GM23338 (cell line): ENCODE measurements at regions not wholly inside any gene's neighbourhood (a gene's known extent, or its start where the extent isn't known, plus 50 kb on each side); places are given as distances from the start of the nearest gene placed in this dataset.

Source experiments
- ATAC-seq: fragments of 200-7000 bp; cut with Tn5 transposase; 3 replicates; pipeline ENCODE4 v1.9.1; 2020
- DNase-seq: peaks from one replicate; pipeline ENCODE4 v3.0.0-alpha.2; 2015; ENCODE audit warnings: low spot score
- H2AFZ ChIP-seq: fragments of 200-600 bp; sonication (generic); 2 replicates; pipeline ENCODE4 v1.8.0; 2016; ENCODE audit warnings: antibody characterized with exemption, mild to moderate bottlenecking, moderate library complexity
- H3F3A ChIP-seq: fragments of 200-600 bp; sonication (generic); replicated peaks from 2 replicates; pipeline ENCODE4 v1.8.0; 2017; ENCODE audit warnings: antibody characterized with exemption, mixed run types, low read depth
- H3K27ac ChIP-seq: fragments of 200-600 bp; sonication (generic); 2 replicates; pipeline ENCODE4 v1.6.1; 2016; ENCODE audit warnings: low read depth
- H3K27me3 ChIP-seq: fragments of 200-600 bp; sonication (generic); 2 replicates; pipeline ENCODE4 v1.8.0; 2016; ENCODE audit warnings: mild to moderate bottlenecking, mixed run types, moderate library complexity; ENCODE audit not compliant: insufficient read depth
- H3K36me3 ChIP-seq: fragments of 200-600 bp; sonication (generic); 2 replicates; pipeline ENCODE4 v1.8.0; 2016; ENCODE audit warnings: mild to moderate bottlenecking; ENCODE audit not compliant: insufficient read depth
- H3K4me1 ChIP-seq: fragments of 200-600 bp; sonication (generic); 2 replicates; pipeline ENCODE4 v1.8.0; 2016; ENCODE audit warnings: mild to moderate bottlenecking, moderate library complexity; ENCODE audit not compliant: insufficient read depth
- H3K4me2 ChIP-seq: fragments of 200-600 bp; sonication (generic); 2 replicates; pipeline ENCODE4 v1.7.1; 2017; ENCODE audit warnings: mixed run types
- H3K4me3 ChIP-seq: fragments of 200-600 bp; sonication (generic); 2 replicates; pipeline ENCODE4 v1.6.1; 2016; ENCODE audit warnings: mixed run types
- H3K79me2 ChIP-seq: fragments of 200-600 bp; sonication (generic); replicated peaks from 2 replicates; pipeline ENCODE4 v1.8.0; 2017; ENCODE audit warnings: mild to moderate bottlenecking; ENCODE audit not compliant: insufficient read depth
- H3K9me2 ChIP-seq: fragments of 200-600 bp; sonication (generic); 2 replicates; pipeline ENCODE4 v1.8.0; 2017; ENCODE audit not compliant: insufficient read depth
- H4K20me1 ChIP-seq: fragments of 200-600 bp; sonication (generic); replicated peaks from 2 replicates; pipeline ENCODE4 v1.8.0; 2017; ENCODE audit warnings: mild to moderate bottlenecking; ENCODE audit not compliant: insufficient read depth
- H3K27ac Mint-ChIP-seq: 2 replicates; pipeline ENCODE4 v1.8.0; 2020; ENCODE audit warnings: inconsistent platforms, mild to moderate bottlenecking, moderate library complexity, mixed read lengths
- H3K27me3 Mint-ChIP-seq: 3 replicates; pipeline ENCODE4 v1.8.0; 2022; ENCODE audit warnings: low read depth, mild to moderate bottlenecking, moderate library complexity, mixed read lengths, inconsistent platforms; ENCODE audit not compliant: insufficient read depth, poor library complexity
- H3K36me3 Mint-ChIP-seq: 3 replicates; pipeline ENCODE4 v1.8.0; 2021; ENCODE audit warnings: low read depth, mild to moderate bottlenecking, inconsistent platforms, moderate library complexity, mixed read lengths
- H3K4me1 Mint-ChIP-seq: 3 replicates; pipeline ENCODE4 v1.8.0; 2020; ENCODE audit warnings: mild to moderate bottlenecking, inconsistent platforms, mixed read lengths
- H3K4me3 Mint-ChIP-seq: 3 replicates; pipeline ENCODE4 v1.8.0; 2021; ENCODE audit warnings: moderate library complexity, mild to moderate bottlenecking, inconsistent platforms, mixed read lengths
- H3K9me3 Mint-ChIP-seq: 3 replicates; pipeline ENCODE4 v1.8.0; 2020; ENCODE audit warnings: moderate library complexity, mild to moderate bottlenecking, inconsistent platforms, mixed read lengths
- CREB1 ChIP-seq: fragments of 250-450 bp; sonication (Bioruptor Pico); IDR thresholded peaks from 2 replicates; pipeline ENCODE4 v1.5.0; 2020; ENCODE audit warnings: low read depth, mild to moderate bottlenecking, moderate library complexity
- ETS1 ChIP-seq: IDR thresholded peaks from 2 replicates; pipeline ENCODE4 v1.6.1; 2016; ENCODE audit warnings: antibody characterized with exemption
- EZH2 ChIP-seq: fragments of 200-600 bp; sonication (generic); IDR thresholded peaks from one replicate; pipeline ENCODE4 v1.8.0; 2017; ENCODE audit warnings: antibody characterized with exemption, mild to moderate bottlenecking, low read depth; ENCODE audit not compliant: unreplicated experiment
- EZH2phosphoT487 ChIP-seq: fragments of 200-600 bp; sonication (generic); IDR thresholded peaks from one replicate; pipeline ENCODE4 v1.8.1; 2018; ENCODE audit warnings: antibody characterized with exemption; ENCODE audit not compliant: unreplicated experiment
- JUNB ChIP-seq: IDR thresholded peaks from one replicate; pipeline ENCODE4 v1.6.1; 2016; ENCODE audit warnings: antibody characterized with exemption; ENCODE audit not compliant: unreplicated experiment
- NANOG ChIP-seq: IDR thresholded peaks from 2 replicates; pipeline ENCODE4 v1.6.1; 2016; ENCODE audit warnings: antibody characterized with exemption, borderline replicate concordance
- POLR2AphosphoS5 ChIP-seq: IDR thresholded peaks from 2 replicates; pipeline ENCODE4 v1.6.1; 2016; ENCODE audit warnings: antibody characterized with exemption, low read depth
- REST ChIP-seq: IDR thresholded peaks from one replicate; pipeline ENCODE4 v1.6.1; 2018; ENCODE audit warnings: antibody characterized with exemption; ENCODE audit not compliant: unreplicated experiment
- STAT1 ChIP-seq: IDR thresholded peaks from one replicate; pipeline ENCODE4 v1.6.1; 2016; ENCODE audit warnings: antibody characterized with exemption; ENCODE audit not compliant: unreplicated experiment
- TF ChIP-seq, protein P1 (sequence below): fragments of 250-450 bp; sonication (Bioruptor Pico); IDR thresholded peaks from 2 replicates; pipeline ENCODE4 v1.5.0; 2020; ENCODE audit warnings: mild to moderate bottlenecking, moderate library complexity
- TF ChIP-seq, protein P2 (sequence below), 2 experiments: fragments of 200-600 bp in 1 of 2; sonication (generic) in 1 of 2; conservative IDR thresholded peaks; 2 replicates each; pipeline versions ENCODE4 v1.5.1 to v1.6.1; 2016 to 2017; ENCODE audit warnings: antibody characterized with exemption in 2 of 2, low read depth in 2 of 2, mild to moderate bottlenecking in 2 of 2, moderate library complexity in 1 of 2

GRCh38 chrX:45630078-45630477 lies 429.4 kb upstream of the DIPK2B start (continued):
- TF ChIP-seq, protein P1, sequence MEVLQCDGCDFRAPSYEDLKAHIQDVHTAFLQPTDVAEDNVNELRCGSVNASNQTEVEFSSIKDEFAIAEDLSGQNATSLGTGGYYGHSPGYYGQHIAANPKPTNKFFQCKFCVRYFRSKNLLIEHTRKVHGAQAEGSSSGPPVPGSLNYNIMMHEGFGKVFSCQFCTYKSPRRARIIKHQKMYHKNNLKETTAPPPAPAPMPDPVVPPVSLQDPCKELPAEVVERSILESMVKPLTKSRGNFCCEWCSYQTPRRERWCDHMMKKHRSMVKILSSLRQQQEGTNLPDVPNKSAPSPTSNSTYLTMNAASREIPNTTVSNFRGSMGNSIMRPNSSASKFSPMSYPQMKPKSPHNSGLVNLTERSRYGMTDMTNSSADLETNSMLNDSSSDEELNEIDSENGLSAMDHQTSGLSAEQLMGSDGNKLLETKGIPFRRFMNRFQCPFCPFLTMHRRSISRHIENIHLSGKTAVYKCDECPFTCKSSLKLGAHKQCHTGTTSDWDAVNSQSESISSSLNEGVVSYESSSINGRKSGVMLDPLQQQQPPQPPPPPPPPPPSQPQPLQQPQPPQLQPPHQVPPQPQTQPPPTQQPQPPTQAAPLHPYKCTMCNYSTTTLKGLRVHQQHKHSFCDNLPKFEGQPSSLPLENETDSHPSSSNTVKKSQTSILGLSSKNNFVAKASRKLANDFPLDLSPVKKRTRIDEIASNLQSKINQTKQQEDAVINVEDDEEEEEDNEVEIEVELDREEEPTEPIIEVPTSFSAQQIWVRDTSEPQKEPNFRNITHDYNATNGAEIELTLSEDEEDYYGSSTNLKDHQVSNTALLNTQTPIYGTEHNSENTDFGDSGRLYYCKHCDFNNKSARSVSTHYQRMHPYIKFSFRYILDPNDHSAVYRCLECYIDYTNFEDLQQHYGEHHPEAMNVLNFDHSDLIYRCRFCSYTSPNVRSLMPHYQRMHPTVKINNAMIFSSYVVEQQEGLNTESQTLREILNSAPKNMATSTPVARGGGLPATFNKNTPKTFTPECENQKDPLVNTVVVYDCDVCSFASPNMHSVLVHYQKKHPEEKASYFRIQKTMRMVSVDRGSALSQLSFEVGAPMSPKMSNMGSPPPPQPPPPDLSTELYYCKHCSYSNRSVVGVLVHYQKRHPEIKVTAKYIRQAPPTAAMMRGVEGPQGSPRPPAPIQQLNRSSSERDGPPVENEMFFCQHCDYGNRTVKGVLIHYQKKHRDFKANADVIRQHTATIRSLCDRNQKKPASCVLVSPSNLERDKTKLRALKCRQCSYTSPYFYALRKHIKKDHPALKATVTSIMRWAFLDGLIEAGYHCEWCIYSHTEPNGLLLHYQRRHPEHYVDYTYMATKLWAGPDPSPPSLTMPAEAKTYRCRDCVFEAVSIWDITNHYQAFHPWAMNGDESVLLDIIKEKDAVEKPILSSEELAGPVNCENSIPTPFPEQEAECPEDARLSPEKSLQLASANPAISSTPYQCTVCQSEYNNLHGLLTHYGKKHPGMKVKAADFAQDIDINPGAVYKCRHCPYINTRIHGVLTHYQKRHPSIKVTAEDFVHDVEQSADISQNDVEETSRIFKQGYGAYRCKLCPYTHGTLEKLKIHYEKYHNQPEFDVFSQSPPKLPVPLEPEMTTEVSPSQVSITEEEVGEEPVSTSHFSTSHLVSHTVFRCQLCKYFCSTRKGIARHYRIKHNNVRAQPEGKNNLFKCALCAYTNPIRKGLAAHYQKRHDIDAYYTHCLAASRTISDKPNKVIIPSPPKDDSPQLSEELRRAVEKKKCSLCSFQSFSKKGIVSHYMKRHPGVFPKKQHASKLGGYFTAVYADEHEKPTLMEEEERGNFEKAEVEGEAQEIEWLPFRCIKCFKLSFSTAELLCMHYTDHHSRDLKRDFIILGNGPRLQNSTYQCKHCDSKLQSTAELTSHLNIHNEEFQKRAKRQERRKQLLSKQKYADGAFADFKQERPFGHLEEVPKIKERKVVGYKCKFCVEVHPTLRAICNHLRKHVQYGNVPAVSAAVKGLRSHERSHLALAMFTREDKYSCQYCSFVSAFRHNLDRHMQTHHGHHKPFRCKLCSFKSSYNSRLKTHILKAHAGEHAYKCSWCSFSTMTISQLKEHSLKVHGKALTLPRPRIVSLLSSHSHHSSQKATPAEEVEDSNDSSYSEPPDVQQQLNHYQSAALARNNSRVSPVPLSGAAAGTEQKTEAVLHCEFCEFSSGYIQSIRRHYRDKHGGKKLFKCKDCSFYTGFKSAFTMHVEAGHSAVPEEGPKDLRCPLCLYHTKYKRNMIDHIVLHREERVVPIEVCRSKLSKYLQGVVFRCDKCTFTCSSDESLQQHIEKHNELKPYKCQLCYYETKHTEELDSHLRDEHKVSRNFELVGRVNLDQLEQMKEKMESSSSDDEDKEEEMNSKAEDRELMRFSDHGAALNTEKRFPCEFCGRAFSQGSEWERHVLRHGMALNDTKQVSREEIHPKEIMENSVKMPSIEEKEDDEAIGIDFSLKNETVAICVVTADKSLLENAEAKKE (CRISPR knock-in tag): no peak
- TF ChIP-seq STAT1: no peak
- TF ChIP-seq, protein P2, sequence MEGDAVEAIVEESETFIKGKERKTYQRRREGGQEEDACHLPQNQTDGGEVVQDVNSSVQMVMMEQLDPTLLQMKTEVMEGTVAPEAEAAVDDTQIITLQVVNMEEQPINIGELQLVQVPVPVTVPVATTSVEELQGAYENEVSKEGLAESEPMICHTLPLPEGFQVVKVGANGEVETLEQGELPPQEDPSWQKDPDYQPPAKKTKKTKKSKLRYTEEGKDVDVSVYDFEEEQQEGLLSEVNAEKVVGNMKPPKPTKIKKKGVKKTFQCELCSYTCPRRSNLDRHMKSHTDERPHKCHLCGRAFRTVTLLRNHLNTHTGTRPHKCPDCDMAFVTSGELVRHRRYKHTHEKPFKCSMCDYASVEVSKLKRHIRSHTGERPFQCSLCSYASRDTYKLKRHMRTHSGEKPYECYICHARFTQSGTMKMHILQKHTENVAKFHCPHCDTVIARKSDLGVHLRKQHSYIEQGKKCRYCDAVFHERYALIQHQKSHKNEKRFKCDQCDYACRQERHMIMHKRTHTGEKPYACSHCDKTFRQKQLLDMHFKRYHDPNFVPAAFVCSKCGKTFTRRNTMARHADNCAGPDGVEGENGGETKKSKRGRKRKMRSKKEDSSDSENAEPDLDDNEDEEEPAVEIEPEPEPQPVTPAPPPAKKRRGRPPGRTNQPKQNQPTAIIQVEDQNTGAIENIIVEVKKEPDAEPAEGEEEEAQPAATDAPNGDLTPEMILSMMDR (conservative IDR thresholded peaks at IDR 0.05; ENCODE audit: low read depth in 2 of 2): no peak
- no peak for TF ChIP-seq EZH2
- no peak for TF ChIP-seq POLR2AphosphoS5
- TF ChIP-seq JUNB: no peak

DNA sequence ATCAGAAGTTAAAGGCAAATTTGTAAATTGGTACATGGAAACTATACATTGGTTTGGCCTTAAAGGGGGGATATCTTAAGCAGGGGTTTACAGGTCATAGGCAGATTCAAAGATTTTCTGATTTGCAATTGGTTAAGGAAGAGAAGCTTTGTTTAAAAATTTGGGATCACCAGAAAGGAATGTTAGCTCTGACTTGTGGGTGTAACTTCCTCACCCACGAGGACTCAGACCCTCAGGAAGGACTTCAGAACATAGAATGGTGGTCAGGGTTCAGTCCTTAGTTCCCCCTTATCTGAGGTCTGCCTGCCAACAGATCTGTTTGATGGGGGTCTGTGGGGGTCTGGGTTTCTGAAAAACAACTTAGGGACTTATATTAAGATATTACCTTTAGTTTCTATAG lies 427.4 kb upstream of the DIPK2B start:
- Mint-ChIP-seq H3K4me1 (no peaks in the 10 kb centered on the region), H3K9me3 (0 out of 3 replicates have a peak, but pooled peaks cover 4% of the 10 kb centered on the region), H3K4me3 (no peak overlapping the region), H3K27me3 (no peaks in the 10 kb centered on the region), H3K36me3 (no peaks in the 10 kb centered on the region; the same call in 2 of the 3 replicates), H3K27ac (no peak overlapping the region)
- Histone ChIP-seq H3K4me3 (no peak overlapping the region), H3K27me3 (no peaks in the 10 kb centered on the region), H3K4me2 (no peak overlapping the region), H4K20me1 (no peaks in the 10 kb centered on the region), H3K4me1 (no peaks in the 10 kb centered on the region), H3K79me2 (no peaks in the 10 kb centered on the region), H3F3A (no peaks in the 10 kb centered on the region), H3K9me2 (no peaks in the 10 kb centered on the region), H2AFZ (no peak overlapping the region), H3K27ac (no peak overlapping the region), H3K36me3 (no peaks in the 10 kb centered on the region)
- ATAC-seq: no peak
- DNase-seq: no peak
- TF ChIP-seq CREB1 (no peak), EZH2phosphoT487 (no peak), REST (no peak), NANOG (no peak), ETS1 (no peak)
